ENCODE measurements at regions not wholly inside any gene's neighbourhood (a gene's known extent, or its start where the extent isn't known, plus 50 kb on each side); places are given as distances from the start of the nearest gene placed in this dataset.

- intact Hi-C loops (cut with DNase I), result no loop called here
- no peak for DNase-seq
- no peak overlapping the region for H3K4me3 ChIP-seq
- no peaks in the 10 kb centered on the region for H3K4me1 ChIP-seq (ENCODE audit: insufficient read depth)
- H3K27me3 ChIP-seq, result no peaks in the 10 kb centered on the region
- H3K9me3 ChIP-seq, result no peaks in the 10 kb centered on the region
- no peak for TF ChIP-seq POLR2A (IDR thresholded peaks at IDR 0.05)
- no peak for TF ChIP-seq CTCF (IDR thresholded peaks at IDR 0.05)
- no peak for TF ChIP-seq EP300 (IDR thresholded peaks at IDR 0.05)
- H3K27ac ChIP-seq, result no peak overlapping the region
- WGBS, 3 donors, result 94 to 100% (median 95%) methylated on average over 1 of the region's 1 CpG
- H3K36me3 ChIP-seq, result no peaks in the 10 kb centered on the region
Measured at GRCh38 chr3:76733073-76733759, 306.7 kb upstream of the ROBO2 start.

GRCh38 chr3:76735152-76735551 lies 304.7 kb upstream of the ROBO2 start:
- intact Hi-C loops (cut with DNase I), result no loop called here
- WGBS, 3 donors, result 41 to 78% (median 74%) methylated on average over 3 of the region's 3 CpGs
- H3K4me3 ChIP-seq, result no peak overlapping the region
- no peaks in the 10 kb centered on the region for H3K4me1 ChIP-seq (ENCODE audit: insufficient read depth)
- no peak for TF ChIP-seq POLR2A (IDR thresholded peaks at IDR 0.05)
- no peak for TF ChIP-seq CTCF (IDR thresholded peaks at IDR 0.05)
- TF ChIP-seq EP300 (IDR thresholded peaks at IDR 0.05), result no peak
- H3K27me3 ChIP-seq, result no peaks in the 10 kb centered on the region
- H3K27ac ChIP-seq, result no peak overlapping the region
- H3K36me3 ChIP-seq, result no peaks in the 10 kb centered on the region
- no peaks in the 10 kb centered on the region for H3K9me3 ChIP-seq
- DNase-seq, result no peak

GRCh38 chr3:76753599-76753998 lies 286.3 kb upstream of the ROBO2 start:
- no peaks in the 10 kb centered on the region for H3K4me1 ChIP-seq (ENCODE audit: insufficient read depth)
- WGBS, 3 donors, result 6 to 25% (median 16%) methylated on average over 2 of the region's 2 CpGs
- no peak for TF ChIP-seq CTCF (IDR thresholded peaks at IDR 0.05)
- TF ChIP-seq POLR2A (IDR thresholded peaks at IDR 0.05), result no peak
- no peak for TF ChIP-seq EP300 (IDR thresholded peaks at IDR 0.05)
- no peak overlapping the region for H3K4me3 ChIP-seq
- no peaks in the 10 kb centered on the region for H3K27me3 ChIP-seq
- no peaks in the 10 kb centered on the region for H3K9me3 ChIP-seq
- no peaks in the 10 kb centered on the region for H3K36me3 ChIP-seq
- intact Hi-C loops (cut with DNase I), result no loop called here
- DNase-seq, result no peak
- no peak overlapping the region for H3K27ac ChIP-seq

GRCh38 chr3:76754247-76754646 lies 285.7 kb upstream of the ROBO2 start:
- WGBS, 3 donors, result 17 to 29% (median 22%) methylated on average over 5 of the region's 5 CpGs
- intact Hi-C loops (cut with DNase I), result no loop called here
- no peak for TF ChIP-seq EP300 (IDR thresholded peaks at IDR 0.05)
- TF ChIP-seq POLR2A (IDR thresholded peaks at IDR 0.05), result no peak
- TF ChIP-seq CTCF (IDR thresholded peaks at IDR 0.05), result no peak
- no peak for DNase-seq
- no peaks in the 10 kb centered on the region for H3K27me3 ChIP-seq
- no peaks in the 10 kb centered on the region for H3K4me1 ChIP-seq (ENCODE audit: insufficient read depth)
- no peak overlapping the region for H3K4me3 ChIP-seq
- H3K9me3 ChIP-seq, result no peaks in the 10 kb centered on the region
- no peak overlapping the region for H3K27ac ChIP-seq
- no peaks in the 10 kb centered on the region for H3K36me3 ChIP-seq

Measured in ovary (tissue), 7 donors.